ENCODE measurements at regions not wholly inside any gene's neighbourhood (a gene's known extent, or its start where the extent isn't known, plus 50 kb on each side); places are given as distances from the start of the nearest gene placed in this dataset.

GRCh38 chr21:38139380-38140168 lies 117.2 kb upstream of the KCNJ15 start:
- ATAC-seq = no peak

DNA sequence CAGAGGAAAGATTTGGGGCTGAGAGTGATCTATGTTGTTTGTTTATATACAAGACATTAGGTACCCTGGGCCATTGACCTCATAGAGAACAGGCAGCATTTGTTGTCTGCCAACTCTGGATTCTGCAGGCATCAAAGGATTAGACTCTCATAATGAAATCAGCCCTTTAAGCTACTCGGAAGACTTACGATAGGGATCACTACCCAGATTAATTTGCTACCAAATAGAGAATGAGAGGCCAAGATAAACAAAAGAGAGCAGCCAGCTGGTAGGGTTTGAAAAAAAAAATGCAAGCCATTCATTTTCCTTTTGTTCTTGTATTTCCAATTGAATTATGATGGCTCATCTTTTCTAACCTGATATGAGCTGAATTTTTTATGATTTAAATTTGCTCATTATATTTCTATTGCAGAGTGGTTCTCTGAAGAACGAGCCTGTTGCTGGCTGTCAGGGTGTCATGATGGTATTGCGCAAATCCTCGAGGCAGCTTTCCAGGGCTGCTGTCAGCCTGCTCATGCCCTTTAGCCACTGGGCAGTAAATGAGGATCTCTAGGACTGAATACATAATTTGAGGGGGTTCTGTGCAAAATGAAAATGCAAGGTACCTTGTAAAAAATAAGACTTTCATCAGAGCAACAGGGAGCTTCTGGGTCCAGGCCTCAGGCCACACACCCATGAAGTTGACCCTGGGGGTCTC lies 116.4 kb upstream of the KCNJ15 start:
- DNase-seq (no peak), ATAC-seq (no peak)
- intact Hi-C loops (cut with DNase I, micrococcal nuclease) = no loop called here

More at GRCh38 chr21:38139380-38140168, 117.2 kb upstream of the KCNJ15 start:
- intact Hi-C loops (cut with DNase I, micrococcal nuclease) = no loop called here
- no peak for DNase-seq

DNA sequence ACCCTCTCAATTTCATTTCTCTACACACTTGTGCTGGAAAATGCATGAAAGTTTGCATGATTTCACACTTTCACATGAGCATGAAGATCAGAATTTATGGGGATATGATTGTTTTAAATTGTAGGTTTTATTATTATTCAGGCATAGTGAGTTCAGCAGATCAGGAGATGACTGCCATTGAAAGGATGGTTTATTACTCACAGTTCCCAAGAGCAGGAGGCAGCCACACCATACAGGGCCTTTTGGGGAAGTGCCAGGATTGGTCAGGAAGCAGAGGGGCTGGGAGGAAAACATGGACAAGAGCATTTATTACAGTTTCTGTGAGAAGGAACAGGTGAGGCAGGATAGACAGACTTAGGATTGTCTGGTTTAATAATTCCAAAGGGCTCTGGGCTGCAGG lies 114.6 kb upstream of the KCNJ15 start:
- DNase-seq = no peak
- intact Hi-C loops (cut with DNase I, micrococcal nuclease) = no loop called here
- ATAC-seq = no peak

- no peak for DNase-seq
- intact Hi-C loops (cut with DNase I, micrococcal nuclease) = no loop called here
- ATAC-seq = no peak
Observed at GRCh38 chr21:38144193-38144592, 112.6 kb upstream of the KCNJ15 start.

DNA sequence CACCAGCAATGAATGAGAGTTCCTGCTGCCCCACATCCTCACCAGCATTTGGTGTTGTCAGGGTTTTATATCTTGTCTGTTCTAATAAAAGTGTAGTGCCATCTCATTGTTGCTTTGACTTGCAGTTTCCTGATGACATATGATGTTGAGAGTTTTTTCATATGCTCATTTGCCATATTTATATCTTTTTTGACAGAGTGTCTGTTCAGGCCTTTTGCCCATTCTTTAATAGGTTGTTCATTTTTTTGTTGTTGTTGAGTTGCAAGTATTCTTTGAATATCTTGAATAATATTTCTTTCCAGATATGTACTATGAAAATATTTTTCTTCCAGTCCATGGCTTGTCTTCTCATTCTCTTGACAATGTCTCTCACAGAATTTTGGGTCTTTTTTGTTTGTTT lies 111.7 kb upstream of the KCNJ15 start:
- intact Hi-C loops (cut with DNase I, micrococcal nuclease) = no loop called here
- no peak for ATAC-seq
- no peak for DNase-seq

- intact Hi-C loops (cut with DNase I, micrococcal nuclease) = no loop called here
- no peak for DNase-seq
- ATAC-seq = no peak
Observed at GRCh38 chr21:38147391-38147790, 109.4 kb upstream of the KCNJ15 start.

DNA sequence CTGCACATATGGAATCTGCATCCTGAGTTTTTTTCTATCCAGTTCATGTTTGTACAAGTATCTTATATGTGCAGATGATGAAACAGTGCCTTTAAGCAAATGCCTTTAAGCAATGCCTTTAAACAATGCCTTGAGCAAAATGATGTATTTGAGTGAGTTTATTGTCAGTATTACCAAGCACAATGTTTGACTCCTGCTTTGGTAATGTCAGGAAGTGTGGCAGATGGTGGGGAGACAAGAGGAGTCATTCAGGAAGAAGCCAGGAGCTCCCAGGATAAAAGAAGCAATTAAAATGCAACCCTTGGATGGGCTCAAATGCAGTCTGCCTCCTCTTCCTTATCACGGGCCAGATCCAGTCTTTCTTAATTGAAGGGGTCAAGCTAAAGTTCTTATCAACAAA lies 108.7 kb upstream of the KCNJ15 start:
- intact Hi-C loops (cut with DNase I, micrococcal nuclease) = no loop called here
- DNase-seq (no peak), ATAC-seq (no peak)

GRCh38 chr21:38151021-38151645 lies 105.7 kb upstream of the KCNJ15 start:
- ATAC-seq (no peak), DNase-seq (no peak)
- intact Hi-C loops (cut with DNase I, micrococcal nuclease) = no loop called here

- intact Hi-C loops (cut with DNase I, micrococcal nuclease) = loop anchor here in 1 of 2 donors (5.0 kb wide), 1 partner anchor 196 kb away; no protein-coding TSS in a partner anchor
- ATAC-seq = no peak
- no peak for DNase-seq
Observed at GRCh38 chr21:38156200-38156599, 100.6 kb upstream of the KCNJ15 start.

- ATAC-seq (peak; percentile 59), DNase-seq (peak; percentile 32 to 61)
- intact Hi-C loops (cut with DNase I, micrococcal nuclease) = loop anchor here in 1 of 2 donors (5.0 kb wide), 1 partner anchor 193 kb away; no protein-coding TSS in a partner anchor
Observed at GRCh38 chr21:38159355-38159754, 97.4 kb upstream of the KCNJ15 start.

DNA sequence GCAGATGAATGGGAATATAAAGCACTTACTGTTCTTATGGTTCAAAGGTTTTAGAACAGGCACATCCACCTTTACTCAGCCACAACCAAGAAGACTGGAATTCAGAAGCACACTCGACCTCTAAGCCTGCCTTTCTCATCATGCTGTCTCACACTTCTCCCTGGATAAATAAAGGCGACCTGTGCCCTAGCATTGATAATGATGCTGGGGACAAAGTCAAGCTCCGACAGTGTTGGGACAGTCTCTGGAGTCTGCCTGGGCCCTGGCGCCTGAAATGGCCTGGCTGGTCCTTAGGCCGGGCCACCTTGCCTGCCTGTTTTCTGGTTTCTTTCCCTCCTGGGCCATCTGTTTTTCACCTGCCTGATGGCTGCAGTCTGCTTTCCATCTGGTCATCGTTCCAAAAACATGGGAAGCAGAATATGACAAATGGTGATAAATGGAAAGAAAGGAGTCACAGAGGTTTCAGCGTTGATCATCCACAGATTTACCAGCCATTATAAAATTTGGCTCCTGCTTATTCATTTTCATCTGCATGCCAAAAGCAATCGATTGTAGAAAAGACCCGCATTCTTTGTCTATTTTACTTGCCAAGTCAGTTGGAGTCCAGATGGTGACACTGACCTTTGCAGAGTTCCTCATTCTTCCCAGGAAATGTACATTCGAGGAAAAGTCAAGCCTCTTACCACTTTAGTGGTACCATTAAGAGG lies 91.2 kb upstream of the KCNJ15 start:
- intact Hi-C loops (cut with DNase I, micrococcal nuclease) = no loop called here
- DNase-seq = no peak
- ATAC-seq = no peak

DNA sequence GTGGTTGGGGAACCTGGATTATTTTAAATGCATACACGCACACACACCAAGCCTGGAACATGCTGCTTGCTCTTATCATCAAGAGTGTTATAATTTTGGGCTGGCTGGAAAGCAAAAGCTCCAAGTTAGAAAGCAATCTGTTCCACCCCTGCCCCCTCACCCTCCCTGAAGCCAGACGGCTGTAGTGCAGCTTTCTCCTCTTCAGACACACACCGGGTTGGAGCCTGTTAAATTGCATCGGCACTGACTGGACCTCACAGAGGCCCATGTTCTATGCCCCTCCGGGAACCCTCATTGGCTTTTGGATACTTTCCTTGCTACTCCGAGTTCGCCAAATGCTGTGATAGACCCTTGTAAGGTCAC lies 90.6 kb upstream of the KCNJ15 start:
- no peak for DNase-seq
- ATAC-seq = no peak
- intact Hi-C loops (cut with DNase I, micrococcal nuclease) = no loop called here

- ATAC-seq (no peak), DNase-seq (no peak)
- intact Hi-C loops (cut with DNase I, micrococcal nuclease) = no loop called here
Observed at GRCh38 chr21:38167345-38167744, 89.4 kb upstream of the KCNJ15 start.

GRCh38 chr21:38170283-38170682 lies 86.5 kb upstream of the KCNJ15 start:
- no peak for ATAC-seq
- DNase-seq = peak in 1 of 2 donors; percentile 9
- intact Hi-C loops (cut with DNase I, micrococcal nuclease) = no loop called here

GRCh38 chr21:38170704-38171682 lies 85.8 kb upstream of the KCNJ15 start:
- DNase-seq (no peak), ATAC-seq (no peak)
- intact Hi-C loops (cut with DNase I, micrococcal nuclease) = no loop called here

DNA sequence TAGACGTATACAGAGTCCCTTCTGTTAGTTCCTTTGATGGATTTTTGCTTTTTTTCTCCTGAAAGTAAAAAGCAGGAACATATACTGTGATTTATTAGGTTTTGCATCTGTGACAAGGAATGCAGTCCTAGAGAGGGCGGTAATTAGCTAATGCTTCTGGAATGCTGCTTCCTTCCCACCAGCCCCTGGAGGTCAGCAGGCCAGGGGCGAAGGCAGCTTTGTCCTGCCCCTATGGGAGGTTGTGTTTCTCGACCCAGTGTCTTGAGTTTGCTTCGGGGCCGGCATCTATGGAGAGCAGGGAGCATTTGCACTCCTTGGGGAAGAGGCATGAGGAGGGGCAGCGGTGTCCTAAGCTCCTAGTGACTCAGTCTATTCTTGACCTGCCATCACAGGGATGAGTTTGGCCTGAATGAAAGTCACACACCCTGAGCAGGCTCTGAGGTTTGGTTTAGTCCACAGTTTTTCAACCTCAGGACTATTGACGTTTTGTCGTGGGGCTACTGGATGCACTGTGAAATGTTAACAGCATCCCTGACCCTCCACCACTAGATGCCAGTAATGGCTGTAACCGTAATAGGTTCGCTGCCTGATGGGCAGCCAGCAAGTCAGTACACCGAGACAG lies 85.0 kb upstream of the KCNJ15 start:
- ATAC-seq (no peak), DNase-seq (no peak)
- intact Hi-C loops (cut with DNase I, micrococcal nuclease) = no loop called here

DNA sequence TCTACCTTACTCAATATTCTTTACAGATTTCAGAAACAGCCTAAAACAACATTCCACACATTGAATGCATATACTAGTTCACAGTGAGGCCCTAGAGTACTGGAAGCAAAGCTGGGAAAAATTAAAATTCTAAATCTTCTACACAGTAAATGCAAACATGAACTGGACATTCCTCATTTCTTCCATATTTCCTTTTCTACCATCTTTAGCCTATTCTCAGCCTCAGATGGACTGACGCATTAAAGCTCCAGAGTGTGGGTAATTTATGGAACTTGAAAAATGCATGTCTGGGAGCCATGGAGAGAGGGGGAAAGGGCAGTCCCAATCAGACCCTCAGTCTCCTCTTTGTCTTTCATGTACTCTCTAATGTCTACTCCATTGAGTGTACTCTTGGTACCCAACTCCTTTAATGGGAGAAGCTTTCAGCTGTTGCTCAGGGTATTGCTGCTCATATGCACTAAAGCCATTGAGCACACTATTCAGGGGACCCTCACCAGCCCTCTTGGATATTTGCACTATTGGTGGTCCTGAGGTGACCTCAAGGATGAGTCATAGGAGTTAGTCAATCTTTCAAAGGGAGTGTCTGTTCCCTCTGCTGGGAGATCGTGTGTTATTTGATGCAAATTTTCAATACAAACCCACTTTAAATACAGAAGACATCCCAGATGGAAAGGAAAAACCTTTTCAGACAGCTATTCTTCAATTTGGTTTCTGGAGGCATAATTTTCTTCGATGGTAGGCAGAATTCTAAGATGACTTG lies 83.3 kb upstream of the KCNJ15 start:
- ATAC-seq (no peak), DNase-seq (no peak)
- intact Hi-C loops (cut with DNase I, micrococcal nuclease) = no loop called here
